ENCODE measurements at regions not wholly inside any gene's neighbourhood (a gene's known extent, or its start where the extent isn't known, plus 50 kb on each side); places are given as distances from the start of the nearest gene placed in this dataset.
"Not testable (repeated sequence)": the region's sequence is repeated elsewhere in the genome, so short reads cannot be mapped to it uniquely, and the experiment has no call there.

- H3K23me2 ChIP-seq (ENCODE audit: low read depth, low read length); H3K4me3 ChIP-seq (ENCODE audit: extremely low read depth in 1 of 4, insufficient read depth in 2 of 4, low read depth in 3 of 4, low read length in 4 of 4); H4K91ac ChIP-seq (replicated peaks; ENCODE audit: insufficient read length, low read length); H3K4me2 ChIP-seq (ENCODE audit: insufficient read depth in 1 of 2, low read depth in 2 of 2, low read length in 2 of 2); H3K18ac ChIP-seq (ENCODE audit: extremely low read depth, low read length); H3K9me3 ChIP-seq (ENCODE audit: insufficient read depth in 2 of 2, low read depth in 1 of 2, low read length in 1 of 2); H3K14ac ChIP-seq (ENCODE audit: insufficient read length); FAIRE-seq; H2BK120ac ChIP-seq (replicated peaks; ENCODE audit: low read depth, low read length); H2AFZ ChIP-seq (ENCODE audit: low read length); H3K23ac ChIP-seq (ENCODE audit: insufficient read length); H4K5ac ChIP-seq (ENCODE audit: insufficient read length, low read depth, low read length); H4K20me1 ChIP-seq (replicated peaks in 1 of 2; ENCODE audit: control insufficient read depth in 1 of 2, insufficient read depth in 2 of 2, low read length in 2 of 2); H2BK15ac ChIP-seq (ENCODE audit: low read length); H2AK5ac ChIP-seq (ENCODE audit: low read depth, low read length); DNase-seq (ENCODE audit: low read depth in 1 of 2, low spot score in 2 of 2); H2BK12ac ChIP-seq (ENCODE audit: low read depth, low read length); H3K36me3 ChIP-seq (ENCODE audit: control insufficient read depth in 2 of 4, insufficient read depth in 4 of 4, low read length in 3 of 4); H4K8ac ChIP-seq (ENCODE audit: extremely low read depth, insufficient read depth, low read length); H2BK5ac ChIP-seq (ENCODE audit: low read depth, low read length); H3K9ac ChIP-seq (replicated peaks in 1 of 4; ENCODE audit: extremely low read depth in 1 of 4, low read depth in 3 of 4, low read length in 3 of 4); H2BK20ac ChIP-seq (ENCODE audit: low read length); H3K27me3 ChIP-seq (replicated peaks in 1 of 4; ENCODE audit: control insufficient read depth in 3 of 4, extremely low read depth in 1 of 4, insufficient read depth in 3 of 4, low read length in 3 of 4); H3K79me1 ChIP-seq (ENCODE audit: low read depth, low read length); H3K4me1 ChIP-seq (replicated peaks in 1 of 4; ENCODE audit: control insufficient read depth in 3 of 4, insufficient read depth in 4 of 4, low read length in 3 of 4); H3K4ac ChIP-seq (replicated peaks; ENCODE audit: insufficient read length, low read depth, low read length); H3K56ac ChIP-seq (replicated peaks; ENCODE audit: insufficient read length, low read depth, low read length); H3K27ac ChIP-seq (ENCODE audit: low read depth, low read length); POLR2A ChIA-PET (ENCODE audit: partially characterized antibody); H3K79me2 ChIP-seq (ENCODE audit: control insufficient read depth in 1 of 2, insufficient read depth in 2 of 2, low read length in 2 of 2): not testable (repeated sequence)
- WGBS, 2 experiments (ENCODE audit: extremely low coverage in 1 of 2, insufficient coverage in 1 of 2, insufficient read length in 1 of 2, insufficient replicate concordance in 2 of 2, low coverage in 1 of 2, low lambda C conversion rate in 2 of 2, missing lambda C conversion rate in 1 of 2): 71% methylated on average over 1 of the region's 3 CpGs; no CpG with 5 or more reads in 1 of the 2 experiments
- CTCF ChIA-PET (ENCODE audit: partially characterized antibody): interaction anchor here (0.5 to 3.9 kb wide), 4 partner anchors 11 to 164 kb away, joined by 3 to 50 read pairs (median 9); no protein-coding TSS in a partner anchor
These were observed 105.3 kb upstream of the MPHOSPH6 start for GRCh38 chr16:82275349-82275748.

Measured in H1 (cell line).